D721Med (cell line): ENCODE measurements at regions not wholly inside any gene's neighbourhood (a gene's known extent, or its start where the extent isn't known, plus 50 kb on each side); places are given as distances from the start of the nearest gene placed in this dataset.
"Not testable (repeated sequence)": the region's sequence is repeated elsewhere in the genome, so short reads cannot be mapped to it uniquely, and the experiment has no call there.

Source experiments
- DNase-seq: peaks from one replicate; pipeline ENCODE4 v3.0.0; 2011; ENCODE audit warnings: low spot score; ENCODE audit not compliant: insufficient read length
- FAIRE-seq: peaks from 2 replicates; lab custom pipeline; 2011; peaks lifted over from hg19 to GRCh38; lab: Jason Lieb, UNC
- CTCF ChIP-seq: IDR thresholded peaks from 2 replicates; pipeline ENCODE4 v1.5.1; 2012; ENCODE audit warnings: mild to moderate bottlenecking, control low read depth; ENCODE audit not compliant: insufficient read depth; ENCODE audit errors: missing control alignments

GRCh38 chr4:92235731-92236130 lies 68.0 kb upstream of the GRID2 start:
- DNase-seq (no peak), FAIRE-seq (no peak)

GRCh38 chr4:92236877-92237276 lies 66.9 kb upstream of the GRID2 start:
- no peak for FAIRE-seq
- TF ChIP-seq CTCF = no peak
- no peak for DNase-seq

More at GRCh38 chr4:92235731-92236130, 68.0 kb upstream of the GRID2 start:
- no peak for TF ChIP-seq CTCF

- FAIRE-seq (no peak), DNase-seq (no peak)
- no peak for TF ChIP-seq CTCF
Measured at GRCh38 chr4:92237559-92237958, 66.2 kb upstream of the GRID2 start.

- no peak for TF ChIP-seq CTCF
- DNase-seq (no peak), FAIRE-seq (no peak)
Measured at GRCh38 chr4:92241094-92241493, 62.7 kb upstream of the GRID2 start.

GRCh38 chr4:92246384-92246783 lies 57.4 kb upstream of the GRID2 start:
- TF ChIP-seq CTCF = no peak
- DNase-seq (no peak), FAIRE-seq (no peak)

- FAIRE-seq (no peak), DNase-seq (no peak)
- TF ChIP-seq CTCF = no peak
Measured at GRCh38 chr4:92249541-92249940, 54.2 kb upstream of the GRID2 start.

GRCh38 chr4:92251711-92252110 lies 52.1 kb upstream of the GRID2 start:
- DNase-seq (no peak), FAIRE-seq (no peak)
- no peak for TF ChIP-seq CTCF

- not testable (repeated sequence) for DNase-seq, FAIRE-seq
Measured at GRCh38 chr4:92252358-92252757, 51.4 kb upstream of the GRID2 start.
